Astrocyte (in vitro differentiated cells and primary cell): ENCODE measurements at regions not wholly inside any gene's neighbourhood (a gene's known extent, or its start where the extent isn't known, plus 50 kb on each side); places are given as distances from the start of the nearest gene placed in this dataset.

ENCODE experiments used
- DNase-seq: peaks from one replicate; pipeline ENCODE4 v3.0.0-alpha.2; 2010; ENCODE audit warnings: low read depth
- FAIRE-seq: peaks from 2 replicates; lab custom pipeline; 2011; peaks lifted over from hg19 to GRCh38; lab: Jason Lieb, UNC
- H2AFZ ChIP-seq: 2 replicates; pipeline ENCODE4 v1.6.0; 2012; ENCODE audit warnings: low read depth, low read length, inconsistent platforms
- H3K27ac ChIP-seq: 2 replicates; pipeline ENCODE4 v1.5.1; 2011; ENCODE audit warnings: low read depth, low read length, inconsistent platforms
- H3K27me3 ChIP-seq: 2 replicates; pipeline ENCODE4 v1.6.0; 2011; ENCODE audit warnings: low read length, inconsistent platforms; ENCODE audit not compliant: insufficient read depth
- H3K36me3 ChIP-seq: 2 replicates; pipeline ENCODE4 v1.5.1; 2011; ENCODE audit warnings: low read length, inconsistent platforms; ENCODE audit not compliant: insufficient read depth
- H3K4me1 ChIP-seq: 2 replicates; pipeline ENCODE4 v1.5.1; 2011; ENCODE audit warnings: low read length, inconsistent platforms; ENCODE audit not compliant: insufficient read depth
- H3K4me2 ChIP-seq: 2 replicates; pipeline ENCODE4 v1.6.0; 2012; ENCODE audit warnings: low read length, inconsistent platforms
- H3K4me3 ChIP-seq: 2 replicates; pipeline ENCODE4 v1.5.1; 2011; ENCODE audit warnings: low read depth, mild to moderate bottlenecking, low read length, inconsistent platforms; ENCODE audit not compliant: insufficient read depth
- H3K79me2 ChIP-seq: 2 replicates; pipeline ENCODE4 v1.6.0; 2012; ENCODE audit warnings: mild to moderate bottlenecking, low read length, inconsistent platforms; ENCODE audit not compliant: insufficient read depth
- H3K9ac ChIP-seq: 2 replicates; pipeline ENCODE4 v1.6.0; 2012; ENCODE audit warnings: mild to moderate bottlenecking, low read length, inconsistent platforms
- H3K9me3 ChIP-seq: 2 replicates; pipeline ENCODE4 v1.5.1; 2012; ENCODE audit warnings: low read depth, mild to moderate bottlenecking, low read length, inconsistent platforms; ENCODE audit not compliant: insufficient read depth
- H4K20me1 ChIP-seq: 2 replicates; pipeline ENCODE4 v1.6.0; 2012; ENCODE audit warnings: low read length, inconsistent platforms; ENCODE audit not compliant: insufficient read depth
- H3K27ac Mint-ChIP-seq: one replicate; pipeline ENCODE4 v1.8.0; 2021; ENCODE audit warnings: mild to moderate bottlenecking, mixed read lengths; ENCODE audit not compliant: unreplicated experiment
- H3K27me3 Mint-ChIP-seq: one replicate; pipeline ENCODE4 v1.8.0; 2021; ENCODE audit warnings: low read depth, mixed read lengths; ENCODE audit not compliant: unreplicated experiment
- H3K36me3 Mint-ChIP-seq: one replicate; pipeline ENCODE4 v1.8.0; 2021; ENCODE audit warnings: low read depth, mixed read lengths; ENCODE audit not compliant: unreplicated experiment
- H3K4me1 Mint-ChIP-seq: one replicate; pipeline ENCODE4 v1.8.0; 2021; ENCODE audit warnings: low read depth, mixed read lengths; ENCODE audit not compliant: unreplicated experiment
- H3K4me3 Mint-ChIP-seq: one replicate; pipeline ENCODE4 v1.8.0; 2021; ENCODE audit warnings: mild to moderate bottlenecking, moderate library complexity, mixed read lengths; ENCODE audit not compliant: unreplicated experiment
- H3K9me3 Mint-ChIP-seq: one replicate; pipeline ENCODE4 v1.8.0; 2021; ENCODE audit warnings: mild to moderate bottlenecking, mixed read lengths; ENCODE audit not compliant: unreplicated experiment
- EZH2 ChIP-seq: IDR thresholded peaks from 2 replicates; pipeline ENCODE4 v1.6.1; 2012; ENCODE audit warnings: mild to moderate bottlenecking, low read length, inconsistent platforms; ENCODE audit not compliant: insufficient read depth
- TF ChIP-seq, protein P1 (sequence below): IDR thresholded peaks from 2 replicates; pipeline ENCODE4 v1.5.1; 2011; ENCODE audit warnings: low read depth, mild to moderate bottlenecking, inconsistent platforms, low read length, moderate library complexity; ENCODE audit not compliant: insufficient read depth

DNA sequence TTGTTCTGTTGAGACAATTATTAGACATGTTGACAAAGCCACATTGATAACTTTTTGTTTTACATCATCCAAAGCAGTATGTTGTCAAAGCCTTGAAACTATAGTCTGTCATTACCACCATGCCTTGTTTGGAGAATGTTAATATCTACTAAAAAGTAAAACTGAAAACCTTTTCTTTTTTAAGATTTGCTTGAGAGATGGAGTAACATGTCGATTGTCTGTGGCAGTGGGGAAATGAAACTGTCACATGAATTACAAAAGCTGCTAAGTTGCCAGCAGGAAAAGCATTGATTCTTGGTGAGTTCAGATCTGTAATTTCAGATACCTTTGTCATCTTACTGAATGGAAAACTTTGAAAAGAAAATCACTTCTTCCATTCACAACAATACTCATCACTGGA lies 69.1 kb downstream of the TFPI2 start:
- Mint-ChIP-seq H3K9me3 (no peaks in the 10 kb centered on the region), H3K27me3 (no peaks in the 10 kb centered on the region), H3K4me3 (no peak overlapping the region), H3K4me1 (no peaks in the 10 kb centered on the region), H3K27ac (no peak overlapping the region), H3K36me3 (no peaks in the 10 kb centered on the region)
- no peak overlapping the region for H3K9ac ChIP-seq
- no peaks in the 10 kb centered on the region for H4K20me1 ChIP-seq
- no peaks in the 10 kb centered on the region for H3K4me1 ChIP-seq
- H2AFZ ChIP-seq = no peak overlapping the region
- FAIRE-seq (no peak), DNase-seq (no peak)
- H3K27me3 ChIP-seq = no peaks in the 10 kb centered on the region
- no peak overlapping the region for H3K4me3 ChIP-seq
- no peak overlapping the region for H3K4me2 ChIP-seq
- no peaks in the 10 kb centered on the region for H3K79me2 ChIP-seq
- no peak overlapping the region for H3K27ac ChIP-seq
- no peaks in the 10 kb centered on the region for H3K9me3 ChIP-seq
- TF ChIP-seq, protein P1, sequence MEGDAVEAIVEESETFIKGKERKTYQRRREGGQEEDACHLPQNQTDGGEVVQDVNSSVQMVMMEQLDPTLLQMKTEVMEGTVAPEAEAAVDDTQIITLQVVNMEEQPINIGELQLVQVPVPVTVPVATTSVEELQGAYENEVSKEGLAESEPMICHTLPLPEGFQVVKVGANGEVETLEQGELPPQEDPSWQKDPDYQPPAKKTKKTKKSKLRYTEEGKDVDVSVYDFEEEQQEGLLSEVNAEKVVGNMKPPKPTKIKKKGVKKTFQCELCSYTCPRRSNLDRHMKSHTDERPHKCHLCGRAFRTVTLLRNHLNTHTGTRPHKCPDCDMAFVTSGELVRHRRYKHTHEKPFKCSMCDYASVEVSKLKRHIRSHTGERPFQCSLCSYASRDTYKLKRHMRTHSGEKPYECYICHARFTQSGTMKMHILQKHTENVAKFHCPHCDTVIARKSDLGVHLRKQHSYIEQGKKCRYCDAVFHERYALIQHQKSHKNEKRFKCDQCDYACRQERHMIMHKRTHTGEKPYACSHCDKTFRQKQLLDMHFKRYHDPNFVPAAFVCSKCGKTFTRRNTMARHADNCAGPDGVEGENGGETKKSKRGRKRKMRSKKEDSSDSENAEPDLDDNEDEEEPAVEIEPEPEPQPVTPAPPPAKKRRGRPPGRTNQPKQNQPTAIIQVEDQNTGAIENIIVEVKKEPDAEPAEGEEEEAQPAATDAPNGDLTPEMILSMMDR = no peak
- no peak for TF ChIP-seq EZH2
- no peaks in the 10 kb centered on the region for H3K36me3 ChIP-seq

GRCh38 chr7:93819699-93820098 lies 70.9 kb downstream of the TFPI2 start:
- no peaks in the 10 kb centered on the region for H3K27me3 Mint-ChIP-seq
- no peaks in the 10 kb centered on the region for H3K36me3 Mint-ChIP-seq
- Histone ChIP-seq H3K36me3 (no peaks in the 10 kb centered on the region), H3K79me2 (no peaks in the 10 kb centered on the region), H3K4me3 (no peak overlapping the region), H3K27ac (no peak overlapping the region), H2AFZ (no peak overlapping the region), H3K9me3 (no peaks in the 10 kb centered on the region), H3K27me3 (no peaks in the 10 kb centered on the region), H3K4me2 (no peak overlapping the region), H3K9ac (no peak overlapping the region), H4K20me1 (no peaks in the 10 kb centered on the region), H3K4me1 (no peaks in the 10 kb centered on the region)
- H3K9me3 Mint-ChIP-seq = no peaks in the 10 kb centered on the region
- DNase-seq = no peak
- no peak overlapping the region for H3K27ac Mint-ChIP-seq
- H3K4me1 Mint-ChIP-seq = no peaks in the 10 kb centered on the region
- FAIRE-seq = no peak
- no peak overlapping the region for H3K4me3 Mint-ChIP-seq
- no peak for TF ChIP-seq EZH2
- TF ChIP-seq, protein P1 = no peak

GRCh38 chr7:93817526-93817925 lies 73.0 kb downstream of the TFPI2 start:
- DNase-seq = peak; percentile 22
- FAIRE-seq = no peak
- Mint-ChIP-seq H3K4me3 (no peak overlapping the region), H3K27ac (no peak overlapping the region), H3K4me1 (no peaks in the 10 kb centered on the region), H3K9me3 (no peaks in the 10 kb centered on the region), H3K36me3 (no peaks in the 10 kb centered on the region), H3K27me3 (no peaks in the 10 kb centered on the region)
- H3K9ac ChIP-seq = no peak overlapping the region
- H3K4me3 ChIP-seq = no peak overlapping the region
- H3K4me2 ChIP-seq = no peak overlapping the region
- no peak overlapping the region for H3K27ac ChIP-seq
- H3K4me1 ChIP-seq = no peaks in the 10 kb centered on the region
- no peaks in the 10 kb centered on the region for H3K9me3 ChIP-seq
- H3K27me3 ChIP-seq = no peaks in the 10 kb centered on the region
- no peak for TF ChIP-seq EZH2
- TF ChIP-seq, protein P1 = no peak
- H2AFZ ChIP-seq = no peak overlapping the region
- H3K36me3 ChIP-seq = no peaks in the 10 kb centered on the region
- H3K79me2 ChIP-seq = no peaks in the 10 kb centered on the region
- no peaks in the 10 kb centered on the region for H4K20me1 ChIP-seq
